ENCODE measurements at regions not wholly inside any gene's neighbourhood (a gene's known extent, or its start where the extent isn't known, plus 50 kb on each side); places are given as distances from the start of the nearest gene placed in this dataset.

DNA sequence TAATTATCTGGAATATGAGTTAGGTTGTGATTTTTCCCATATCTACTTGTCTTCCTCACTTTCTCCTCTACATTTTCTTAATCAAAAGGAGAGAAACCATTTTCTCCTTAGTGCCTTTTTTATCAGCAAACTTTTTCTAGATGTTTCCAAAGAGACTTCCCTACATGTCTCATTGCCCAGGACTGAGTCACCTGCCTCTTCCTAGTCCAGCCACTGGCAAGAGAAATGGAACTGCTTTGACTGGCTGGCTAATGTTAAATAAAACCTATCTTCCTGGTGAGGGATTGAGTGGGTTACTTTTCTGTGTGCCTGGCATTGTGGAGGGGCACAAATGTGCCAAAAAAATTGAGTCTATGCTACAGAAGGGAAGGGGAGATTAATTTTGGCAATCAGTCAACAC is 52.1 kb upstream of the CD5L start:
- H3K36me3 ChIP-seq (ENCODE audit: control insufficient read depth in 4 of 4, insufficient read depth in 3 of 4, low read depth in 1 of 4, low read length in 3 of 4): no peaks in the 10 kb centered on the region
- H3K4me3 ChIP-seq (ENCODE audit: low read depth in 1 of 3, low read length in 3 of 3): no peak overlapping the region
- H3K4me1 ChIP-seq (ENCODE audit: control insufficient read depth in 4 of 4, insufficient read depth in 4 of 4, low read length in 3 of 4): no peaks in the 10 kb centered on the region
- no peak for TF ChIP-seq FOXA2 (IDR thresholded peaks at IDR 0.05)
- TF ChIP-seq, protein P1, sequence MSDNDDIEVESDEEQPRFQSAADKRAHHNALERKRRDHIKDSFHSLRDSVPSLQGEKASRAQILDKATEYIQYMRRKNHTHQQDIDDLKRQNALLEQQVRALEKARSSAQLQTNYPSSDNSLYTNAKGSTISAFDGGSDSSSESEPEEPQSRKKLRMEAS (IDR thresholded peaks at IDR 0.05): no peak
- TF ChIP-seq GABPA (IDR thresholded peaks at IDR 0.05 in 1 of 2, conservative IDR thresholded peaks at IDR 0.05 in 1 of 2): no peak
- H3K9ac ChIP-seq (ENCODE audit: low read depth in 1 of 2, low read length in 2 of 2): no peak overlapping the region
- no peak for DNase-seq (ENCODE audit: low spot score)
- no peak overlapping the region for H3K27ac ChIP-seq (ENCODE audit: low read depth in 1 of 2, low read length in 2 of 2)
- no peaks in the 10 kb centered on the region for H3K27me3 ChIP-seq (ENCODE audit: control insufficient read depth in 4 of 4, insufficient read depth in 4 of 4, low read length in 3 of 4)
- H3K9me3 ChIP-seq (ENCODE audit: control insufficient read depth in 4 of 4, low read length in 3 of 4): peaks cover 0 to 2% (median 0%) of the 10 kb centered on the region in 4 donors

DNA sequence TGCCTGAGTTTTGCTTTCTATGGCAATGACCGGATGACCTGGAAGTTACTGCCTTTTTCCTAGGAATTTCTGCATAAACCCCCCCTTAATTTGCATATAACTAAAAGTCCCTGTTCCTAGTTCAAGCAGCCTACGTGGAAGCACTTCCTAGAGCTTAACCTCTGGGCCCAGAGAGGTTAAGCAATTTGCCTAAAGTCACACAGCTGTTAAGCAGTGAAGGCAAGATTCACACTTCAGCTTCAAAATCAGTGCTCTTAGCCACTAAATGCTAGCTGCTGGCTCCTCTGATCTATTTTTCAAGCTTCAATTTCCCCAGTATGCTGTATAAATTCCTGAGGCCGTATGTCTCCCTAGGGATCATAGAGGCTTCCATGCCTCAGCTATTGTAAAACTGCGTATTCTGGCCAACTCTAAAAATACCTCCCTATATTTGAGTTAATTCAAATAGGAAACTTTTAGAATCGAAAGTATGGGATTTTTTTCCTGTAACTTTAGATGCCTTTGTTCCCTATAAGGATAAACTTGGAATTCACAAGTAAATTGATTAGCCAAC is 53.1 kb upstream of the CD5L start:
- WGBS: 50% methylated on average over 5 of the region's 5 CpGs
- H3K4me3 ChIP-seq (ENCODE audit: low read depth in 1 of 3, low read length in 3 of 3): no peak overlapping the region
- H3K4me1 ChIP-seq (ENCODE audit: control insufficient read depth in 4 of 4, insufficient read depth in 4 of 4, low read length in 3 of 4): no peaks in the 10 kb centered on the region
- TF ChIP-seq RXRA (IDR thresholded peaks at IDR 0.05): no peak
- TF ChIP-seq EGR1 (IDR thresholded peaks at IDR 0.05; ENCODE audit: low read depth in 2 of 2): no peak
- TF ChIP-seq, protein P2, sequence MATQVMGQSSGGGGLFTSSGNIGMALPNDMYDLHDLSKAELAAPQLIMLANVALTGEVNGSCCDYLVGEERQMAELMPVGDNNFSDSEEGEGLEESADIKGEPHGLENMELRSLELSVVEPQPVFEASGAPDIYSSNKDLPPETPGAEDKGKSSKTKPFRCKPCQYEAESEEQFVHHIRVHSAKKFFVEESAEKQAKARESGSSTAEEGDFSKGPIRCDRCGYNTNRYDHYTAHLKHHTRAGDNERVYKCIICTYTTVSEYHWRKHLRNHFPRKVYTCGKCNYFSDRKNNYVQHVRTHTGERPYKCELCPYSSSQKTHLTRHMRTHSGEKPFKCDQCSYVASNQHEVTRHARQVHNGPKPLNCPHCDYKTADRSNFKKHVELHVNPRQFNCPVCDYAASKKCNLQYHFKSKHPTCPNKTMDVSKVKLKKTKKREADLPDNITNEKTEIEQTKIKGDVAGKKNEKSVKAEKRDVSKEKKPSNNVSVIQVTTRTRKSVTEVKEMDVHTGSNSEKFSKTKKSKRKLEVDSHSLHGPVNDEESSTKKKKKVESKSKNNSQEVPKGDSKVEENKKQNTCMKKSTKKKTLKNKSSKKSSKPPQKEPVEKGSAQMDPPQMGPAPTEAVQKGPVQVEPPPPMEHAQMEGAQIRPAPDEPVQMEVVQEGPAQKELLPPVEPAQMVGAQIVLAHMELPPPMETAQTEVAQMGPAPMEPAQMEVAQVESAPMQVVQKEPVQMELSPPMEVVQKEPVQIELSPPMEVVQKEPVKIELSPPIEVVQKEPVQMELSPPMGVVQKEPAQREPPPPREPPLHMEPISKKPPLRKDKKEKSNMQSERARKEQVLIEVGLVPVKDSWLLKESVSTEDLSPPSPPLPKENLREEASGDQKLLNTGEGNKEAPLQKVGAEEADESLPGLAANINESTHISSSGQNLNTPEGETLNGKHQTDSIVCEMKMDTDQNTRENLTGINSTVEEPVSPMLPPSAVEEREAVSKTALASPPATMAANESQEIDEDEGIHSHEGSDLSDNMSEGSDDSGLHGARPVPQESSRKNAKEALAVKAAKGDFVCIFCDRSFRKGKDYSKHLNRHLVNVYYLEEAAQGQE (IDR thresholded peaks at IDR 0.05): no peak
- no peak for TF ChIP-seq FOXA1 (IDR thresholded peaks at IDR 0.05)
- TF ChIP-seq TAF1 (conservative IDR thresholded peaks at IDR 0.05): no peak
- TF ChIP-seq NR2F2 (IDR thresholded peaks at IDR 0.05): no peak
- H3K9me3 ChIP-seq (ENCODE audit: control insufficient read depth in 4 of 4, low read length in 3 of 4): peaks cover 0 to 2% (median 0%) of the 10 kb centered on the region in 4 donors
- no peak overlapping the region for H3K9ac ChIP-seq (ENCODE audit: low read depth in 1 of 2, low read length in 2 of 2)
- H3K27me3 ChIP-seq (ENCODE audit: control insufficient read depth in 4 of 4, insufficient read depth in 4 of 4, low read length in 3 of 4): no peaks in the 10 kb centered on the region
- no peaks in the 10 kb centered on the region for H3K36me3 ChIP-seq (ENCODE audit: control insufficient read depth in 4 of 4, insufficient read depth in 3 of 4, low read depth in 1 of 4, low read length in 3 of 4)
- no peak for DNase-seq (ENCODE audit: low spot score)
- no peak overlapping the region for H3K27ac ChIP-seq (ENCODE audit: low read depth in 1 of 2, low read length in 2 of 2)

DNA sequence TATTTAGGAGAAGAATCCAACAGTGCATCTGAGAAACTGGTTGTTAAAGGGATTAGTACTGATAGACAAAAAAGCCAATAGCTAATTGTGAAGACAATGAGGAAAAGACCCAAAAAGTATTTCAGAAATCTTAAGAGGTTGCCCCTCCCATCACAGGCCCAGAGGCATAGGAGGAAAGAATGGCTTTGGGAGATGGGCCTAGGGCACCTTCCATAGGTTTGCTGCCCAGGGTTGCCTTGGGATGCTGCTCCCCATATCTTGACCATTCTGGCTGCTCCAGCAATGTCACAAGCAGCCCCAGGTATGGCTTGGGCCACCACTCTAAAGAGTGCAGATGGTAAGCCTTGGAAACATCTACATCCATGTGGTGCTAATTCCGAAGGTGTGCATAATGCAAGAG is 68.7 kb upstream of the CD5L start:
- DNase-seq (ENCODE audit: low spot score): no peak
- WGBS: 89% methylated on average over 1 of the region's 1 CpG
- H3K27me3 ChIP-seq (ENCODE audit: control insufficient read depth in 4 of 4, insufficient read depth in 4 of 4, low read length in 3 of 4): peaks cover 0 to 2% (median under 1%) of the 10 kb centered on the region in 4 donors
- H3K27ac ChIP-seq (ENCODE audit: low read depth in 1 of 2, low read length in 2 of 2): no peak overlapping the region
- TF ChIP-seq, protein P3, sequence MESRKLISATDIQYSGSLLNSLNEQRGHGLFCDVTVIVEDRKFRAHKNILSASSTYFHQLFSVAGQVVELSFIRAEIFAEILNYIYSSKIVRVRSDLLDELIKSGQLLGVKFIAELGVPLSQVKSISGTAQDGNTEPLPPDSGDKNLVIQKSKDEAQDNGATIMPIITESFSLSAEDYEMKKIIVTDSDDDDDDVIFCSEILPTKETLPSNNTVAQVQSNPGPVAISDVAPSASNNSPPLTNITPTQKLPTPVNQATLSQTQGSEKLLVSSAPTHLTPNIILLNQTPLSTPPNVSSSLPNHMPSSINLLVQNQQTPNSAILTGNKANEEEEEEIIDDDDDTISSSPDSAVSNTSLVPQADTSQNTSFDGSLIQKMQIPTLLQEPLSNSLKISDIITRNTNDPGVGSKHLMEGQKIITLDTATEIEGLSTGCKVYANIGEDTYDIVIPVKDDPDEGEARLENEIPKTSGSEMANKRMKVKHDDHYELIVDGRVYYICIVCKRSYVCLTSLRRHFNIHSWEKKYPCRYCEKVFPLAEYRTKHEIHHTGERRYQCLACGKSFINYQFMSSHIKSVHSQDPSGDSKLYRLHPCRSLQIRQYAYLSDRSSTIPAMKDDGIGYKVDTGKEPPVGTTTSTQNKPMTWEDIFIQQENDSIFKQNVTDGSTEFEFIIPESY (IDR thresholded peaks at IDR 0.05): no peak
- TF ChIP-seq GABPA (IDR thresholded peaks at IDR 0.05 in 1 of 2, conservative IDR thresholded peaks at IDR 0.05 in 1 of 2) (no peak), FOXA2 (IDR thresholded peaks at IDR 0.05) (no peak), RAD21 (IDR thresholded peaks at IDR 0.05) (no peak), HNF4G (IDR thresholded peaks at IDR 0.05) (no peak), FOXA1 (IDR thresholded peaks at IDR 0.05) (no peak), HNF4A (conservative IDR thresholded peaks at IDR 0.05) (no peak), YY1 (IDR thresholded peaks at IDR 0.05) (no peak), SP1 (IDR thresholded peaks at IDR 0.05) (no peak), NR2F2 (IDR thresholded peaks at IDR 0.05) (no peak), RXRA (IDR thresholded peaks at IDR 0.05) (no peak), JUND (IDR thresholded peaks at IDR 0.05) (no peak)
- TF ChIP-seq, protein P1 (IDR thresholded peaks at IDR 0.05): no peak
- TF ChIP-seq, protein P4, sequence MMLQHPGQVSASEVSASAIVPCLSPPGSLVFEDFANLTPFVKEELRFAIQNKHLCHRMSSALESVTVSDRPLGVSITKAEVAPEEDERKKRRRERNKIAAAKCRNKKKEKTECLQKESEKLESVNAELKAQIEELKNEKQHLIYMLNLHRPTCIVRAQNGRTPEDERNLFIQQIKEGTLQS (IDR thresholded peaks at IDR 0.05): no peak
- H3K9ac ChIP-seq (ENCODE audit: low read depth in 1 of 2, low read length in 2 of 2): no peak overlapping the region
- H3K9me3 ChIP-seq (ENCODE audit: control insufficient read depth in 4 of 4, low read length in 3 of 4): peaks cover 0 to 6% (median 2%) of the 10 kb centered on the region in 4 donors
- H3K4me1 ChIP-seq (ENCODE audit: control insufficient read depth in 4 of 4, insufficient read depth in 4 of 4, low read length in 3 of 4): no peaks in the 10 kb centered on the region
- no peaks in the 10 kb centered on the region for H3K36me3 ChIP-seq (ENCODE audit: control insufficient read depth in 4 of 4, insufficient read depth in 3 of 4, low read depth in 1 of 4, low read length in 3 of 4)
- no peak overlapping the region for H3K4me3 ChIP-seq (ENCODE audit: low read depth in 1 of 3, low read length in 3 of 3)
